ENCODE measurements at regions not wholly inside any gene's neighbourhood (a gene's known extent, or its start where the extent isn't known, plus 50 kb on each side); places are given as distances from the start of the nearest gene placed in this dataset.

GRCh38 chr11:131154351-131154750 lies 216.1 kb upstream of the NTM start:
- TF ChIP-seq, protein P1, sequence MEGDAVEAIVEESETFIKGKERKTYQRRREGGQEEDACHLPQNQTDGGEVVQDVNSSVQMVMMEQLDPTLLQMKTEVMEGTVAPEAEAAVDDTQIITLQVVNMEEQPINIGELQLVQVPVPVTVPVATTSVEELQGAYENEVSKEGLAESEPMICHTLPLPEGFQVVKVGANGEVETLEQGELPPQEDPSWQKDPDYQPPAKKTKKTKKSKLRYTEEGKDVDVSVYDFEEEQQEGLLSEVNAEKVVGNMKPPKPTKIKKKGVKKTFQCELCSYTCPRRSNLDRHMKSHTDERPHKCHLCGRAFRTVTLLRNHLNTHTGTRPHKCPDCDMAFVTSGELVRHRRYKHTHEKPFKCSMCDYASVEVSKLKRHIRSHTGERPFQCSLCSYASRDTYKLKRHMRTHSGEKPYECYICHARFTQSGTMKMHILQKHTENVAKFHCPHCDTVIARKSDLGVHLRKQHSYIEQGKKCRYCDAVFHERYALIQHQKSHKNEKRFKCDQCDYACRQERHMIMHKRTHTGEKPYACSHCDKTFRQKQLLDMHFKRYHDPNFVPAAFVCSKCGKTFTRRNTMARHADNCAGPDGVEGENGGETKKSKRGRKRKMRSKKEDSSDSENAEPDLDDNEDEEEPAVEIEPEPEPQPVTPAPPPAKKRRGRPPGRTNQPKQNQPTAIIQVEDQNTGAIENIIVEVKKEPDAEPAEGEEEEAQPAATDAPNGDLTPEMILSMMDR (IDR thresholded peaks at IDR 0.05): no peak
- TF ChIP-seq POLR2A (IDR thresholded peaks at IDR 0.05): no peak
